Neural cell (in vitro differentiated cells): ENCODE measurements at regions not wholly inside any gene's neighbourhood (a gene's known extent, or its start where the extent isn't known, plus 50 kb on each side); places are given as distances from the start of the nearest gene placed in this dataset.

ENCODE experiments used
- H2AFZ ChIP-seq: fragments of 200-600, 300-800 bp; sonication (generic), shearing (Covaris generic); 2 replicates; pipeline ENCODE4 v1.6.0; 2014; ENCODE audit warnings: low read depth, mild to moderate bottlenecking, antibody characterized with exemption, low read length, moderate library complexity
- H3F3A ChIP-seq: fragments of 200-600 bp; shearing (Covaris generic); 2 replicates; pipeline ENCODE4 v1.6.1; 2016; ENCODE audit warnings: mild to moderate bottlenecking, moderate library complexity, mixed read lengths, antibody characterized with exemption, low read length; ENCODE audit not compliant: insufficient read depth, poor library complexity, severe bottlenecking
- H3K27ac ChIP-seq: fragments of 200-600, 300-800 bp; sonication (generic), shearing (Covaris generic); 2 replicates; pipeline ENCODE4 v1.5.1; 2014; ENCODE audit warnings: mild to moderate bottlenecking, low read length, moderate library complexity
- H3K27me3 ChIP-seq: fragments of 300-800, 200-600 bp; sonication (generic), shearing (Covaris generic); 2 replicates; pipeline ENCODE4 v1.6.0; 2014; ENCODE audit warnings: mild to moderate bottlenecking, low read depth, low read length, moderate library complexity; ENCODE audit not compliant: insufficient read depth
- H3K36me3 ChIP-seq: fragments of 300-800, 200-600 bp; sonication (generic), shearing (Covaris generic); 2 replicates; pipeline ENCODE4 v1.5.1; 2014; ENCODE audit warnings: mild to moderate bottlenecking, antibody characterized with exemption, low read length, moderate library complexity; ENCODE audit not compliant: insufficient read depth
- H3K4me2 ChIP-seq: fragments of 300-800, 200-600 bp; sonication (generic), shearing (Covaris generic); 2 replicates; pipeline ENCODE4 v1.6.0; 2014; ENCODE audit warnings: mild to moderate bottlenecking, low read length
- H3K4me3 ChIP-seq: fragments of 300-800, 200-600 bp; sonication (generic), shearing (Covaris generic); 2 replicates; pipeline ENCODE4 v1.5.1; 2014; ENCODE audit warnings: mild to moderate bottlenecking, low read length, moderate library complexity
- H3K79me2 ChIP-seq: fragments of 200-600 bp; shearing (Covaris generic); replicated peaks from 2 replicates; pipeline ENCODE4 v1.6.0; 2014; ENCODE audit warnings: mild to moderate bottlenecking, low read length, moderate library complexity; ENCODE audit not compliant: insufficient read depth
- H3K9ac ChIP-seq: fragments of 300-800, 200-600 bp; sonication (generic), shearing (Covaris generic); 2 replicates; pipeline ENCODE4 v1.6.1; 2016; ENCODE audit warnings: mild to moderate bottlenecking, low read length, mixed read lengths
- H3K9me2 ChIP-seq: fragments of 200-600 bp; shearing (Covaris generic); 2 replicates; pipeline ENCODE4 v1.6.1; 2016; ENCODE audit warnings: mild to moderate bottlenecking, low read length, mixed read lengths; ENCODE audit not compliant: insufficient read depth
- H3K9me3 ChIP-seq: fragments of 200-600, 300-800 bp; sonication (generic), shearing (Covaris generic); 2 replicates; pipeline ENCODE4 v1.6.1; 2016; ENCODE audit warnings: mild to moderate bottlenecking, mixed run types, low read length, moderate library complexity, mixed read lengths
- H4K20me1 ChIP-seq: fragments of 200-600 bp; shearing (Covaris generic); 2 replicates; pipeline ENCODE4 v1.6.1; 2016; ENCODE audit warnings: mild to moderate bottlenecking, mixed run types; ENCODE audit not compliant: insufficient read depth
- EP300 ChIP-seq: fragments of 450-650 bp; conservative IDR thresholded peaks from 2 replicates; pipeline ENCODE4 v1.6.1; 2014; ENCODE audit warnings: antibody characterized with exemption, mild to moderate bottlenecking, moderate library complexity; ENCODE audit not compliant: poor library complexity, severe bottlenecking
- EZH2 ChIP-seq: fragments of 200-600, 300-800 bp; shearing (Covaris generic), sonication (generic); IDR thresholded peaks from 2 replicates; pipeline ENCODE4 v1.6.1; 2014; ENCODE audit warnings: antibody characterized with exemption, low read length, borderline replicate concordance, mild to moderate bottlenecking; ENCODE audit not compliant: insufficient read depth, poor library complexity, severe bottlenecking
- MXI1 ChIP-seq: fragments of 450-650 bp; conservative IDR thresholded peaks from 2 replicates; pipeline ENCODE4 v1.6.1; 2014; ENCODE audit warnings: antibody characterized with exemption, mild to moderate bottlenecking; ENCODE audit not compliant: poor library complexity, severe bottlenecking
- POLR2AphosphoS5 ChIP-seq: IDR thresholded peaks from 2 replicates; pipeline ENCODE4 v1.6.1; 2012
- RAD21 ChIP-seq: fragments of 450-650 bp; conservative IDR thresholded peaks from 2 replicates; pipeline ENCODE4 v1.6.1; 2014; ENCODE audit warnings: antibody characterized with exemption, mild to moderate bottlenecking, moderate library complexity
- SMC3 ChIP-seq: fragments of 450-650 bp; conservative IDR thresholded peaks from 2 replicates; pipeline ENCODE4 v1.6.1; 2014; ENCODE audit warnings: antibody characterized with exemption, mild to moderate bottlenecking, moderate library complexity; ENCODE audit not compliant: poor library complexity
- TAF1 ChIP-seq: IDR thresholded peaks from 2 replicates; pipeline ENCODE4 v1.6.1; 2012; ENCODE audit warnings: low read depth
- TF ChIP-seq, protein P1 (sequence below): IDR thresholded peaks from 2 replicates; pipeline ENCODE4 v1.6.1; 2012; ENCODE audit warnings: borderline replicate concordance
- TF ChIP-seq, protein P2 (sequence below): fragments of 450-650 bp; IDR thresholded peaks from 2 replicates; pipeline ENCODE4 v1.5.1; 2014; ENCODE audit warnings: antibody characterized with exemption, mild to moderate bottlenecking, moderate library complexity; ENCODE audit not compliant: poor library complexity, severe bottlenecking

- no peaks in the 10 kb centered on the region for H3K36me3 ChIP-seq
- no peak overlapping the region for H2AFZ ChIP-seq
Measured at GRCh38 chr1:217982331-217983050, 302.6 kb upstream of the RRP15 start.

DNA sequence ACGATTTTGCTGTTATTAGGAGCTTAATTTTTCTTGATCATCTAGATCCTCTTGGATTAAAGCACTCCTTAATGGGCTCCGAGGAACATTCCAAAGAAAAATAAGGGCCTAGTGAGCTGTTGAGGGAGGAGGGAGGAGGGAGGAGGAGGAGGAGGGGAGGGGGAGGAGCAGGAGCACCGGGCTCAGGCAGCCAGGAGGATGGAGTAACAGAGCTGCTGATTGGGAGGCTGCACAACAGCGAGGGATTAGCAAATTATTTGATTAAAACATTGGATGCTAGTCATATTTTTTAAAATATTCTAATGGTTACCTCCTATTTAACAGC is 302.1 kb upstream of the RRP15 start:
- Histone ChIP-seq H3F3A (no peaks in the 10 kb centered on the region), H3K9ac (no peak overlapping the region), H3K4me3 (no peak overlapping the region), H3K4me2 (no peak overlapping the region), H2AFZ (no peak overlapping the region), H3K9me3 (no peaks in the 10 kb centered on the region), H3K36me3 (no peaks in the 10 kb centered on the region), H4K20me1 (no peaks in the 10 kb centered on the region), H3K9me2 (no peaks in the 10 kb centered on the region), H3K79me2 (no peaks in the 10 kb centered on the region), H3K27me3 (no peaks in the 10 kb centered on the region), H3K27ac (no peak overlapping the region)
- TF ChIP-seq, protein P1, sequence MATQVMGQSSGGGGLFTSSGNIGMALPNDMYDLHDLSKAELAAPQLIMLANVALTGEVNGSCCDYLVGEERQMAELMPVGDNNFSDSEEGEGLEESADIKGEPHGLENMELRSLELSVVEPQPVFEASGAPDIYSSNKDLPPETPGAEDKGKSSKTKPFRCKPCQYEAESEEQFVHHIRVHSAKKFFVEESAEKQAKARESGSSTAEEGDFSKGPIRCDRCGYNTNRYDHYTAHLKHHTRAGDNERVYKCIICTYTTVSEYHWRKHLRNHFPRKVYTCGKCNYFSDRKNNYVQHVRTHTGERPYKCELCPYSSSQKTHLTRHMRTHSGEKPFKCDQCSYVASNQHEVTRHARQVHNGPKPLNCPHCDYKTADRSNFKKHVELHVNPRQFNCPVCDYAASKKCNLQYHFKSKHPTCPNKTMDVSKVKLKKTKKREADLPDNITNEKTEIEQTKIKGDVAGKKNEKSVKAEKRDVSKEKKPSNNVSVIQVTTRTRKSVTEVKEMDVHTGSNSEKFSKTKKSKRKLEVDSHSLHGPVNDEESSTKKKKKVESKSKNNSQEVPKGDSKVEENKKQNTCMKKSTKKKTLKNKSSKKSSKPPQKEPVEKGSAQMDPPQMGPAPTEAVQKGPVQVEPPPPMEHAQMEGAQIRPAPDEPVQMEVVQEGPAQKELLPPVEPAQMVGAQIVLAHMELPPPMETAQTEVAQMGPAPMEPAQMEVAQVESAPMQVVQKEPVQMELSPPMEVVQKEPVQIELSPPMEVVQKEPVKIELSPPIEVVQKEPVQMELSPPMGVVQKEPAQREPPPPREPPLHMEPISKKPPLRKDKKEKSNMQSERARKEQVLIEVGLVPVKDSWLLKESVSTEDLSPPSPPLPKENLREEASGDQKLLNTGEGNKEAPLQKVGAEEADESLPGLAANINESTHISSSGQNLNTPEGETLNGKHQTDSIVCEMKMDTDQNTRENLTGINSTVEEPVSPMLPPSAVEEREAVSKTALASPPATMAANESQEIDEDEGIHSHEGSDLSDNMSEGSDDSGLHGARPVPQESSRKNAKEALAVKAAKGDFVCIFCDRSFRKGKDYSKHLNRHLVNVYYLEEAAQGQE, result no peak
- TF ChIP-seq EP300 (no peak), SMC3 (no peak), RAD21 (no peak), EZH2 (no peak), TAF1 (no peak), MXI1 (no peak), POLR2AphosphoS5 (no peak)
- TF ChIP-seq, protein P2, sequence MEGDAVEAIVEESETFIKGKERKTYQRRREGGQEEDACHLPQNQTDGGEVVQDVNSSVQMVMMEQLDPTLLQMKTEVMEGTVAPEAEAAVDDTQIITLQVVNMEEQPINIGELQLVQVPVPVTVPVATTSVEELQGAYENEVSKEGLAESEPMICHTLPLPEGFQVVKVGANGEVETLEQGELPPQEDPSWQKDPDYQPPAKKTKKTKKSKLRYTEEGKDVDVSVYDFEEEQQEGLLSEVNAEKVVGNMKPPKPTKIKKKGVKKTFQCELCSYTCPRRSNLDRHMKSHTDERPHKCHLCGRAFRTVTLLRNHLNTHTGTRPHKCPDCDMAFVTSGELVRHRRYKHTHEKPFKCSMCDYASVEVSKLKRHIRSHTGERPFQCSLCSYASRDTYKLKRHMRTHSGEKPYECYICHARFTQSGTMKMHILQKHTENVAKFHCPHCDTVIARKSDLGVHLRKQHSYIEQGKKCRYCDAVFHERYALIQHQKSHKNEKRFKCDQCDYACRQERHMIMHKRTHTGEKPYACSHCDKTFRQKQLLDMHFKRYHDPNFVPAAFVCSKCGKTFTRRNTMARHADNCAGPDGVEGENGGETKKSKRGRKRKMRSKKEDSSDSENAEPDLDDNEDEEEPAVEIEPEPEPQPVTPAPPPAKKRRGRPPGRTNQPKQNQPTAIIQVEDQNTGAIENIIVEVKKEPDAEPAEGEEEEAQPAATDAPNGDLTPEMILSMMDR, result no peak

More at GRCh38 chr1:217982331-217983050, 302.6 kb upstream of the RRP15 start:
- no peak overlapping the region for H3K4me3 ChIP-seq
- no peak overlapping the region for H3K27ac ChIP-seq
- H3K79me2 ChIP-seq, result no peaks in the 10 kb centered on the region
- no peaks in the 10 kb centered on the region for H3K9me3 ChIP-seq
- H4K20me1 ChIP-seq, result no peaks in the 10 kb centered on the region
- TF ChIP-seq MXI1 (no peak), TAF1 (no peak), SMC3 (no peak), POLR2AphosphoS5 (no peak), EZH2 (no peak)
- TF ChIP-seq, protein P1, result no peak
- H3F3A ChIP-seq, result no peaks in the 10 kb centered on the region
- H3K9ac ChIP-seq, result no peak overlapping the region
- no peaks in the 10 kb centered on the region for H3K27me3 ChIP-seq
- H3K4me2 ChIP-seq, result no peak overlapping the region
- no peaks in the 10 kb centered on the region for H3K9me2 ChIP-seq
